Activated CD4-positive, alpha-beta T cell treated with anti-CD3 and anti-CD28 coated beads, Interleukin-2, amount 10 ng/mL, durations not matched to agents 7 days and 5 days (primary cell): ENCODE measurements at regions not wholly inside any gene's neighbourhood (a gene's known extent, or its start where the extent isn't known, plus 50 kb on each side); places are given as distances from the start of the nearest gene placed in this dataset.

Experiments
- CTCF ChIA-PET: fragments of 350-600 bp; sonication (Branson Sonifier 250); formaldehyde crosslinking; loops from one replicate; lab custom pipeline; 2021; ENCODE audit warnings: antibody characterized with exemption; lab: Charles Lee
- POLR2A ChIA-PET: fragments of 350-600 bp; sonication (Branson Sonifier 250); formaldehyde crosslinking; loops from one replicate; lab custom pipeline; 2021; ENCODE audit warnings: antibody characterized with exemption; lab: Charles Lee
- DNase-seq: peaks from one replicate; pipeline ENCODE4 v3.0.0-alpha.2; 2020
- H3K27ac Mint-ChIP-seq: one replicate; pipeline ENCODE4 v1.8.0; 2021; ENCODE audit warnings: mild to moderate bottlenecking, moderate library complexity, mixed read lengths
- H3K27me3 Mint-ChIP-seq: one replicate; pipeline ENCODE4 v1.8.0; 2021; ENCODE audit warnings: mixed read lengths
- H3K36me3 Mint-ChIP-seq: one replicate; pipeline ENCODE4 v1.8.0; 2021; ENCODE audit warnings: low read depth, mixed read lengths
- H3K4me1 Mint-ChIP-seq: one replicate; pipeline ENCODE4 v1.8.0; 2021; ENCODE audit warnings: mixed read lengths
- H3K4me3 Mint-ChIP-seq: one replicate; pipeline ENCODE4 v1.8.0; 2021; ENCODE audit warnings: mild to moderate bottlenecking, moderate library complexity, mixed read lengths
- H3K9me3 Mint-ChIP-seq: one replicate; pipeline ENCODE4 v1.8.0; 2021; ENCODE audit warnings: mixed read lengths

- Mint-ChIP-seq H3K4me1 (peaks cover 4% of the 10 kb centered on the region), H3K36me3 (no peaks in the 10 kb centered on the region), H3K27me3 (no peaks in the 10 kb centered on the region), H3K4me3 (no peak overlapping the region), H3K27ac (no peak overlapping the region), H3K9me3 (peaks cover 6% of the 10 kb centered on the region)
- DNase-seq: no peak
- POLR2A ChIA-PET: no interaction called here
- CTCF ChIA-PET: no interaction called here
Measured at GRCh38 chr2:21427606-21428005, 303.8 kb downstream of the TDRD15 start.

- Mint-ChIP-seq H3K27ac (no peak overlapping the region), H3K27me3 (no peaks in the 10 kb centered on the region), H3K4me1 (peaks cover 4% of the 10 kb centered on the region), H3K4me3 (no peak overlapping the region), H3K9me3 (peaks cover 2% of the 10 kb centered on the region), H3K36me3 (no peaks in the 10 kb centered on the region)
- ChIA-PET CTCF (no interaction called here), POLR2A (no interaction called here)
- no peak for DNase-seq
Measured at GRCh38 chr2:21428754-21429153, 305.0 kb downstream of the TDRD15 start.

GRCh38 chr2:21429747-21430146 is 306.0 kb downstream of the TDRD15 start:
- CTCF ChIA-PET: no interaction called here

GRCh38 chr2:21431078-21431477 is 307.3 kb downstream of the TDRD15 start:
- Mint-ChIP-seq H3K4me3 (no peak overlapping the region), H3K36me3 (no peaks in the 10 kb centered on the region), H3K4me1 (peaks cover 4% of the 10 kb centered on the region), H3K27me3 (no peaks in the 10 kb centered on the region), H3K9me3 (peaks cover 2% of the 10 kb centered on the region), H3K27ac (no peak overlapping the region)
- CTCF ChIA-PET: no interaction called here
- DNase-seq: no peak
- POLR2A ChIA-PET: no interaction called here

More at GRCh38 chr2:21429747-21430146, 306.0 kb downstream of the TDRD15 start:
- Mint-ChIP-seq H3K9me3 (peaks cover 2% of the 10 kb centered on the region), H3K27ac (no peak overlapping the region), H3K4me1 (peaks cover 4% of the 10 kb centered on the region), H3K36me3 (no peaks in the 10 kb centered on the region), H3K4me3 (no peak overlapping the region), H3K27me3 (no peaks in the 10 kb centered on the region)
- DNase-seq: no peak
- POLR2A ChIA-PET: no interaction called here

GRCh38 chr2:21438949-21439348 is 315.2 kb downstream of the TDRD15 start:
- no peak overlapping the region for H3K27ac Mint-ChIP-seq
- H3K4me3 Mint-ChIP-seq: no peak overlapping the region
- no peaks in the 10 kb centered on the region for H3K9me3 Mint-ChIP-seq
- no peaks in the 10 kb centered on the region for H3K27me3 Mint-ChIP-seq
- no peak for DNase-seq
- no peaks in the 10 kb centered on the region for H3K36me3 Mint-ChIP-seq
- CTCF ChIA-PET: no interaction called here
- POLR2A ChIA-PET: no interaction called here
- H3K4me1 Mint-ChIP-seq: no peaks in the 10 kb centered on the region

- DNase-seq: no peak
- H3K27ac Mint-ChIP-seq: no peak overlapping the region
- no peaks in the 10 kb centered on the region for H3K4me1 Mint-ChIP-seq
- H3K4me3 Mint-ChIP-seq: no peak overlapping the region
- POLR2A ChIA-PET: no interaction called here
- no peaks in the 10 kb centered on the region for H3K27me3 Mint-ChIP-seq
- CTCF ChIA-PET: no interaction called here
- H3K9me3 Mint-ChIP-seq: no peaks in the 10 kb centered on the region
- H3K36me3 Mint-ChIP-seq: no peaks in the 10 kb centered on the region
Measured at GRCh38 chr2:21441442-21441841, 317.7 kb downstream of the TDRD15 start.

- Mint-ChIP-seq H3K9me3 (no peaks in the 10 kb centered on the region), H3K27ac (no peak overlapping the region), H3K27me3 (no peaks in the 10 kb centered on the region), H3K4me3 (no peak overlapping the region), H3K4me1 (no peaks in the 10 kb centered on the region), H3K36me3 (no peaks in the 10 kb centered on the region)
- ChIA-PET POLR2A (no interaction called here), CTCF (no interaction called here)
- DNase-seq: no peak
Measured at GRCh38 chr2:21443494-21444105, 319.8 kb downstream of the TDRD15 start.

GRCh38 chr2:21449881-21450280 is 326.1 kb downstream of the TDRD15 start:
- ChIA-PET POLR2A (no interaction called here), CTCF (no interaction called here)
- H3K27ac Mint-ChIP-seq: no peak overlapping the region
- H3K36me3 Mint-ChIP-seq: no peaks in the 10 kb centered on the region
- no peak overlapping the region for H3K4me3 Mint-ChIP-seq
- DNase-seq: no peak
- H3K9me3 Mint-ChIP-seq: peaks cover 2% of the 10 kb centered on the region
- no peaks in the 10 kb centered on the region for H3K4me1 Mint-ChIP-seq
- H3K27me3 Mint-ChIP-seq: no peaks in the 10 kb centered on the region

- no peak for DNase-seq
- POLR2A ChIA-PET: no interaction called here
- H3K27ac Mint-ChIP-seq: no peak overlapping the region
- H3K36me3 Mint-ChIP-seq: no peaks in the 10 kb centered on the region
- peaks cover 2% of the 10 kb centered on the region for H3K9me3 Mint-ChIP-seq
- H3K27me3 Mint-ChIP-seq: no peaks in the 10 kb centered on the region
- H3K4me1 Mint-ChIP-seq: no peaks in the 10 kb centered on the region
- H3K4me3 Mint-ChIP-seq: no peak overlapping the region
- CTCF ChIA-PET: no interaction called here
Measured at GRCh38 chr2:21451403-21451802, 327.6 kb downstream of the TDRD15 start.

- Mint-ChIP-seq H3K4me3 (no peak overlapping the region), H3K9me3 (peaks cover 2% of the 10 kb centered on the region), H3K27me3 (no peaks in the 10 kb centered on the region), H3K27ac (no peak overlapping the region), H3K36me3 (no peaks in the 10 kb centered on the region), H3K4me1 (no peaks in the 10 kb centered on the region)
- ChIA-PET POLR2A (no interaction called here), CTCF (no interaction called here)
- no peak for DNase-seq
Measured at GRCh38 chr2:21452263-21452662, 328.5 kb downstream of the TDRD15 start.

GRCh38 chr2:21452678-21453077 is 328.9 kb downstream of the TDRD15 start:
- CTCF ChIA-PET: no interaction called here
- no peaks in the 10 kb centered on the region for H3K27me3 Mint-ChIP-seq
- no peaks in the 10 kb centered on the region for H3K36me3 Mint-ChIP-seq
- no peaks in the 10 kb centered on the region for H3K4me1 Mint-ChIP-seq
- no peak overlapping the region for H3K4me3 Mint-ChIP-seq
- H3K27ac Mint-ChIP-seq: no peak overlapping the region
- no peak for DNase-seq
- POLR2A ChIA-PET: no interaction called here
- peaks cover 2% of the 10 kb centered on the region for H3K9me3 Mint-ChIP-seq

- Mint-ChIP-seq H3K36me3 (no peaks in the 10 kb centered on the region), H3K9me3 (peaks cover 2% of the 10 kb centered on the region), H3K27ac (no peak overlapping the region), H3K27me3 (no peaks in the 10 kb centered on the region), H3K4me1 (no peaks in the 10 kb centered on the region), H3K4me3 (no peak overlapping the region)
- DNase-seq: no peak
- ChIA-PET POLR2A (no interaction called here), CTCF (no interaction called here)
Measured at GRCh38 chr2:21453723-21454450, 330.1 kb downstream of the TDRD15 start.

- Mint-ChIP-seq H3K27ac (no peak overlapping the region), H3K4me1 (no peaks in the 10 kb centered on the region), H3K4me3 (no peak overlapping the region), H3K27me3 (no peaks in the 10 kb centered on the region), H3K36me3 (no peaks in the 10 kb centered on the region), H3K9me3 (peaks cover 2% of the 10 kb centered on the region)
- CTCF ChIA-PET: no interaction called here
- DNase-seq: no peak
- POLR2A ChIA-PET: no interaction called here
Measured at GRCh38 chr2:21454839-21455238, 331.1 kb downstream of the TDRD15 start.

GRCh38 chr2:21461754-21462240 is 338.0 kb downstream of the TDRD15 start:
- POLR2A ChIA-PET: no interaction called here
- no peak for DNase-seq
- H3K36me3 Mint-ChIP-seq: no peaks in the 10 kb centered on the region
- CTCF ChIA-PET: no interaction called here
- no peak overlapping the region for H3K27ac Mint-ChIP-seq
- no peak overlapping the region for H3K4me3 Mint-ChIP-seq
- H3K4me1 Mint-ChIP-seq: no peaks in the 10 kb centered on the region
- H3K9me3 Mint-ChIP-seq: no peaks in the 10 kb centered on the region
- no peaks in the 10 kb centered on the region for H3K27me3 Mint-ChIP-seq
